IPS-15b (cell line): ENCODE measurements at regions not wholly inside any gene's neighbourhood (a gene's known extent, or its start where the extent isn't known, plus 50 kb on each side); places are given as distances from the start of the nearest gene placed in this dataset.

Source experiments
- H3K27me3 ChIP-seq: one replicate; pipeline ENCODE4 v1.6.1; 2013; ENCODE audit warnings: low read length; ENCODE audit not compliant: control insufficient read depth, insufficient read depth
- H3K36me3 ChIP-seq: one replicate; pipeline ENCODE4 v1.6.1; 2013; ENCODE audit warnings: low read length; ENCODE audit not compliant: control insufficient read depth, insufficient read depth
- H3K4me1 ChIP-seq: one replicate; pipeline ENCODE4 v1.6.1; 2013; ENCODE audit warnings: mild to moderate bottlenecking, low read length; ENCODE audit not compliant: control insufficient read depth, insufficient read depth
- H3K4me3 ChIP-seq: one replicate; pipeline ENCODE4 v1.5.1; 2013; ENCODE audit warnings: low read depth, low read length
- H3K9ac ChIP-seq: one replicate; pipeline ENCODE4 v1.6.1; 2013; ENCODE audit warnings: low read depth, mild to moderate bottlenecking, low read length
- H3K9me3 ChIP-seq: one replicate; pipeline ENCODE4 v1.6.1; 2013; ENCODE audit warnings: mild to moderate bottlenecking, low read length; ENCODE audit not compliant: control insufficient read depth, insufficient read depth

GRCh38 chr17:77846531-77847085 lies 111.9 kb upstream of the TNRC6C start:
- Histone ChIP-seq H3K4me3 (no peak overlapping the region), H3K9me3 (no peaks in the 10 kb centered on the region), H3K4me1 (no peaks in the 10 kb centered on the region), H3K36me3 (no peaks in the 10 kb centered on the region), H3K27me3 (no peaks in the 10 kb centered on the region), H3K9ac (no peak overlapping the region)

GRCh38 chr17:77847221-77848085 lies 111.0 kb upstream of the TNRC6C start:
- Histone ChIP-seq H3K9me3 (no peaks in the 10 kb centered on the region), H3K4me1 (no peaks in the 10 kb centered on the region), H3K36me3 (no peaks in the 10 kb centered on the region), H3K27me3 (no peaks in the 10 kb centered on the region), H3K9ac (no peak overlapping the region), H3K4me3 (no peak overlapping the region)

DNA sequence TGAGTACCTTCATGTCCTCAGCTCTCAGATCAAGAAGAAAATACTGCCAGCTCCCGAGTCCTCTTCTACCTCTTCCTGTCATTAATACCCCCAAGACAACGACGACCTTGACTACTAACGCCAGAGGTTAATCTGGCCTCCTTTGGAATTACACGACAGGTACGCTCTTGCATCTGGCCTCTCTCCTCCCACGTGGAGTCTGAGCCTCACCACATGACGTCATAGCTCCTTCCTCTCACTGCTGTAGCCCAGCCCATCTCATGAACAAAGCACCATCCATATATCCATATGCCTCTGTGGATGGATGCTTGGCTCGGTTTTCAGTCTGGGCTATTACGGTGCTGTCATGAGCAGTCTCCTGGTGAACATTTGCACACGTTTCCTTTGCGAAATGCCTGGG lies 110.2 kb upstream of the TNRC6C start:
- H3K9ac ChIP-seq, result no peak overlapping the region

GRCh38 chr17:77849239-77849638 lies 109.3 kb upstream of the TNRC6C start:
- H3K9me3 ChIP-seq, result no peaks in the 10 kb centered on the region
- H3K9ac ChIP-seq, result no peak overlapping the region
- H3K27me3 ChIP-seq, result no peaks in the 10 kb centered on the region
- H3K36me3 ChIP-seq, result no peaks in the 10 kb centered on the region
- no peak overlapping the region for H3K4me3 ChIP-seq
- H3K4me1 ChIP-seq, result no peaks in the 10 kb centered on the region

More for the DNA sequence above, 110.2 kb upstream of the TNRC6C start:
- H3K4me3 ChIP-seq, result no peak overlapping the region
- H3K36me3 ChIP-seq, result no peaks in the 10 kb centered on the region
- no peaks in the 10 kb centered on the region for H3K4me1 ChIP-seq
- no peaks in the 10 kb centered on the region for H3K27me3 ChIP-seq
- H3K9me3 ChIP-seq, result no peaks in the 10 kb centered on the region

DNA sequence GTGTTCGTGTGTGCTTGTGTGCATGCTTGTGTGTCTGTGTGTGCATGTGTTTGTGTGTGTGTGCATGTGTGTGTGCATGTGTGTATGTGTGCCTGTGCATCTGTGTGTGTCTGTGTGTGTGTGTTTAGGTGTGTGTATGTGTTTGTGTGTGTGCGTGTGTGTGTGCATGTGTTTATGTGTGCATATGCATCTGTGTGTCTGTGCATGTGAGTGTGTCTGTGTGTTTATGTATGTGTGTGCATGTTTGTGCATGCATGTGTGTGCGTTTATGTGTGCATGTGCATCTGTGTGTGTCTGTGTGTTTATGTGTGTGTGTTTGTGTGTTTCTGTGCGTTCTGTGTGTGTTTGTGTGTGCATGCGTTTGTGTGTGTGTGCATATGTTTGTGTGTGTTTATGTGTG lies 106.6 kb upstream of the TNRC6C start:
- Histone ChIP-seq H3K4me3 (no peak overlapping the region), H3K4me1 (no peaks in the 10 kb centered on the region), H3K36me3 (no peaks in the 10 kb centered on the region), H3K27me3 (no peaks in the 10 kb centered on the region), H3K9ac (no peak overlapping the region), H3K9me3 (no peaks in the 10 kb centered on the region)

GRCh38 chr17:77852731-77853130 lies 105.8 kb upstream of the TNRC6C start:
- no peak overlapping the region for H3K9ac ChIP-seq
- H3K9me3 ChIP-seq, result no peaks in the 10 kb centered on the region
- no peaks in the 10 kb centered on the region for H3K36me3 ChIP-seq
- H3K4me3 ChIP-seq, result no peak overlapping the region
- no peaks in the 10 kb centered on the region for H3K27me3 ChIP-seq
- H3K4me1 ChIP-seq, result no peaks in the 10 kb centered on the region

- H3K36me3 ChIP-seq, result no peaks in the 10 kb centered on the region
- H3K4me1 ChIP-seq, result no peaks in the 10 kb centered on the region
- no peaks in the 10 kb centered on the region for H3K9me3 ChIP-seq
- no peaks in the 10 kb centered on the region for H3K27me3 ChIP-seq
- H3K4me3 ChIP-seq, result no peak overlapping the region
- H3K9ac ChIP-seq, result no peak overlapping the region
Observed at GRCh38 chr17:77853191-77853977, 105.1 kb upstream of the TNRC6C start.

- no peaks in the 10 kb centered on the region for H3K27me3 ChIP-seq
- no peaks in the 10 kb centered on the region for H3K9me3 ChIP-seq
- H3K9ac ChIP-seq, result no peak overlapping the region
- H3K36me3 ChIP-seq, result no peaks in the 10 kb centered on the region
- H3K4me1 ChIP-seq, result no peaks in the 10 kb centered on the region
- no peak overlapping the region for H3K4me3 ChIP-seq
Observed at GRCh38 chr17:77854083-77854758, 104.3 kb upstream of the TNRC6C start.

GRCh38 chr17:77854759-77855745 lies 103.5 kb upstream of the TNRC6C start:
- no peaks in the 10 kb centered on the region for H3K27me3 ChIP-seq
- no peaks in the 10 kb centered on the region for H3K4me1 ChIP-seq
- H3K36me3 ChIP-seq, result no peaks in the 10 kb centered on the region
- H3K9ac ChIP-seq, result no peak overlapping the region
- H3K9me3 ChIP-seq, result no peaks in the 10 kb centered on the region
- H3K4me3 ChIP-seq, result no peak overlapping the region

DNA sequence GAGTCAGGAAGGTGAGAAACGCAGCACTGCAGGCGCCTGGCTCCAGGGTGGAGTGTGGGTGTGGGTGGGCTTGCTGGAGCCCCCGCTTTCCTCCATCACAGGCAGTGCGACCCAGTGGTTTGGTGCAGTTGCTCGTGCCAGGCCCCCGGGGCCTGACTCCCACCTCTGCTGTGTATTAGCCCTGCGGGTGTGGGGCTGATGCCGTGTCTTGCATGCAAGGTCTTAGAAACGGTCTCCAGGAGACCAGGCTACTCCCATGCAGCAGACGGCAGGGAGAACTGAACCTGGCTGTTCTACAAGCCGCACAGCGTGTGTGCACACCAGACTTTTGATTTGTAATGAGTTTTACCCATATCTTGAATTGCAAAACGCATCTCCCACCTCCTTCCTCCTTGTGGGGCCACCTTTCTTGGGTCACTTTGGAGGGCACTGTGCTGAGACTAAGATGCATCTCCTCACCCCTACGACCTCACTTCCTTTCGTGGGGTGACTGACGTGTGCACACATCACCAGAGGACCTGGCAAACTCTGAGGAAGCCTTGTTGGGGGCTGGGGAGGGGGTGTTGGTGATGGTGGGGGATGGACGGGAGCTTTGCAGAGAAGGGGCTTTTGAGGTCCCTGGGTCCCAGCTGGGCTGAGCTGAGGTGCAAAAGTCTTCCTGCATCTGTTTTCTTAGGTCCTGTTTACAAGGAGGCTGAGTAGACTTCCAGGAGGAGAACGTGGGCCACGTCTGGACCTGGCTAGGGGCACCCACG lies 101.8 kb upstream of the TNRC6C start:
- H3K27me3 ChIP-seq, result no peaks in the 10 kb centered on the region

More for the DNA sequence above, 101.8 kb upstream of the TNRC6C start:
- H3K36me3 ChIP-seq, result no peaks in the 10 kb centered on the region
- no peaks in the 10 kb centered on the region for H3K4me1 ChIP-seq
- H3K9me3 ChIP-seq, result no peaks in the 10 kb centered on the region
- no peak overlapping the region for H3K9ac ChIP-seq
- H3K4me3 ChIP-seq, result no peak overlapping the region
